Karpas-422 (cell line): ENCODE measurements at regions not wholly inside any gene's neighbourhood (a gene's known extent, or its start where the extent isn't known, plus 50 kb on each side); places are given as distances from the start of the nearest gene placed in this dataset.

Experiments used
- DNase-seq: peaks from one replicate; pipeline ENCODE4 v3.0.0-alpha.2; 2015
- H2AFZ ChIP-seq: fragments of 200-600 bp; sonication (generic); 2 replicates; pipeline ENCODE4 v1.6.1; 2014; ENCODE audit warnings: antibody characterized with exemption, low read length, mixed read lengths
- H3K27ac ChIP-seq: fragments of 200-600 bp; sonication (generic); 2 replicates; pipeline ENCODE4 v1.5.1; 2014; ENCODE audit warnings: mild to moderate bottlenecking, low read length, moderate library complexity
- H3K27me3 ChIP-seq: fragments of 200-600 bp; sonication (generic); 2 replicates; pipeline ENCODE4 v1.6.1; 2014; ENCODE audit warnings: low read length, mixed read lengths
- H3K36me3 ChIP-seq: fragments of 200-600 bp; sonication (generic); 2 replicates; pipeline ENCODE4 v1.6.1; 2014; ENCODE audit warnings: low read length, mixed read lengths; ENCODE audit not compliant: insufficient read depth
- H3K4me1 ChIP-seq: fragments of 200-600 bp; sonication (generic); 2 replicates; pipeline ENCODE4 v1.6.1; 2014; ENCODE audit warnings: mild to moderate bottlenecking, low read length, mixed read lengths
- H3K4me2 ChIP-seq: fragments of 200-600 bp; sonication (generic); 2 replicates; pipeline ENCODE4 v1.6.1; 2014; ENCODE audit warnings: low read length, low read depth, mild to moderate bottlenecking; ENCODE audit not compliant: poor library complexity, severe bottlenecking
- H3K4me3 ChIP-seq: fragments of 200-600 bp; sonication (generic); 2 replicates; pipeline ENCODE4 v1.5.1; 2014; ENCODE audit warnings: mild to moderate bottlenecking, antibody characterized with exemption, low read length, mixed read lengths
- H3K79me2 ChIP-seq: fragments of 200-600 bp; sonication (generic); 2 replicates; pipeline ENCODE4 v1.6.1; 2014; ENCODE audit warnings: mild to moderate bottlenecking, low read length, mixed read lengths
- H3K9ac ChIP-seq: fragments of 200-600 bp; sonication (generic); 2 replicates; pipeline ENCODE4 v1.6.0; 2014; ENCODE audit warnings: low read length
- H3K9me2 ChIP-seq: fragments of 200-600 bp; sonication (generic), shearing (Covaris generic); replicated peaks from 2 replicates; pipeline ENCODE4 v1.6.0; 2014; ENCODE audit warnings: mild to moderate bottlenecking, low read length, moderate library complexity; ENCODE audit not compliant: insufficient read depth
- H3K9me3 ChIP-seq: fragments of 300-700, 200-600 bp; sonication (generic); 2 replicates; pipeline ENCODE4 v1.6.1; 2014; ENCODE audit warnings: low read length, mixed read lengths
- H4K20me1 ChIP-seq: fragments of 200-600 bp; sonication (generic); 2 replicates; pipeline ENCODE4 v1.6.1; 2014; ENCODE audit warnings: mild to moderate bottlenecking, antibody characterized with exemption, low read length, low read depth; ENCODE audit not compliant: insufficient read depth

- Histone ChIP-seq H3K9me2 (no peaks in the 10 kb centered on the region), H3K36me3 (no peaks in the 10 kb centered on the region), H3K4me3 (no peak overlapping the region), H3K4me2 (no peak overlapping the region), H3K9me3 (no peaks in the 10 kb centered on the region), H2AFZ (no peak overlapping the region), H3K79me2 (no peaks in the 10 kb centered on the region), H3K27me3 (no peaks in the 10 kb centered on the region), H3K27ac (no peak overlapping the region), H4K20me1 (no peaks in the 10 kb centered on the region), H3K9ac (no peak overlapping the region), H3K4me1 (no peaks in the 10 kb centered on the region; the same call in 1 of the 2 replicates)
- DNase-seq, result no peak
Measured at GRCh38 chr20:24747881-24748595, 201.0 kb upstream of the CST7 start.

- no peaks in the 10 kb centered on the region for H4K20me1 ChIP-seq
- no peak overlapping the region for H3K27ac ChIP-seq
- DNase-seq, result no peak
- no peaks in the 10 kb centered on the region for H3K36me3 ChIP-seq
- H3K9ac ChIP-seq, result no peak overlapping the region
- no peak overlapping the region for H3K4me3 ChIP-seq
- H3K4me1 ChIP-seq, result no peaks in the 10 kb centered on the region
- H2AFZ ChIP-seq, result no peak overlapping the region
- no peaks in the 10 kb centered on the region for H3K27me3 ChIP-seq
- no peaks in the 10 kb centered on the region for H3K79me2 ChIP-seq
- H3K9me3 ChIP-seq, result no peaks in the 10 kb centered on the region
- no peaks in the 10 kb centered on the region for H3K9me2 ChIP-seq
- no peak overlapping the region for H3K4me2 ChIP-seq
Measured at GRCh38 chr20:24751551-24751950, 197.5 kb upstream of the CST7 start.

- H4K20me1 ChIP-seq, result no peaks in the 10 kb centered on the region
- H3K79me2 ChIP-seq, result no peaks in the 10 kb centered on the region
- H3K36me3 ChIP-seq, result no peaks in the 10 kb centered on the region
- H3K9me2 ChIP-seq, result no peaks in the 10 kb centered on the region
- H3K9me3 ChIP-seq, result no peaks in the 10 kb centered on the region
- H3K4me1 ChIP-seq, result no peaks in the 10 kb centered on the region
- H3K9ac ChIP-seq, result no peak overlapping the region
- no peak for DNase-seq
- H2AFZ ChIP-seq, result no peak overlapping the region
- no peak overlapping the region for H3K4me3 ChIP-seq
- H3K27me3 ChIP-seq, result no peaks in the 10 kb centered on the region
- H3K27ac ChIP-seq, result no peak overlapping the region
- no peak overlapping the region for H3K4me2 ChIP-seq
Measured at GRCh38 chr20:24752612-24753011, 196.5 kb upstream of the CST7 start.

- Histone ChIP-seq H4K20me1 (no peaks in the 10 kb centered on the region), H2AFZ (no peak overlapping the region), H3K9me3 (no peaks in the 10 kb centered on the region), H3K27me3 (no peaks in the 10 kb centered on the region), H3K9me2 (no peaks in the 10 kb centered on the region), H3K4me1 (no peaks in the 10 kb centered on the region), H3K79me2 (no peaks in the 10 kb centered on the region), H3K4me3 (no peak overlapping the region), H3K4me2 (no peak overlapping the region), H3K36me3 (no peaks in the 10 kb centered on the region), H3K27ac (no peak overlapping the region), H3K9ac (no peak overlapping the region)
- no peak for DNase-seq
Measured at GRCh38 chr20:24753130-24753529, 195.9 kb upstream of the CST7 start.

- no peak overlapping the region for H3K9ac ChIP-seq
- no peaks in the 10 kb centered on the region for H4K20me1 ChIP-seq
- no peak overlapping the region for H3K4me3 ChIP-seq
- no peaks in the 10 kb centered on the region for H3K9me3 ChIP-seq
- no peaks in the 10 kb centered on the region for H3K36me3 ChIP-seq
- no peak overlapping the region for H3K27ac ChIP-seq
- H3K79me2 ChIP-seq, result no peaks in the 10 kb centered on the region
- H3K27me3 ChIP-seq, result no peaks in the 10 kb centered on the region
- no peak for DNase-seq
- H3K9me2 ChIP-seq, result no peaks in the 10 kb centered on the region
- H2AFZ ChIP-seq, result no peak overlapping the region
- no peaks in the 10 kb centered on the region for H3K4me1 ChIP-seq
- H3K4me2 ChIP-seq, result no peak overlapping the region
Measured at GRCh38 chr20:24754691-24755090, 194.4 kb upstream of the CST7 start.

- no peak overlapping the region for H2AFZ ChIP-seq
- H3K36me3 ChIP-seq, result no peaks in the 10 kb centered on the region
- no peaks in the 10 kb centered on the region for H4K20me1 ChIP-seq
- H3K79me2 ChIP-seq, result no peaks in the 10 kb centered on the region
- H3K27me3 ChIP-seq, result no peaks in the 10 kb centered on the region
- H3K4me1 ChIP-seq, result no peaks in the 10 kb centered on the region
- no peaks in the 10 kb centered on the region for H3K9me3 ChIP-seq
- no peak overlapping the region for H3K4me2 ChIP-seq
- no peak for DNase-seq
- no peak overlapping the region for H3K9ac ChIP-seq
- no peak overlapping the region for H3K27ac ChIP-seq
- no peaks in the 10 kb centered on the region for H3K9me2 ChIP-seq
- H3K4me3 ChIP-seq, result no peak overlapping the region
Measured at GRCh38 chr20:24755411-24755922, 193.6 kb upstream of the CST7 start.

- H2AFZ ChIP-seq, result no peak overlapping the region
- no peaks in the 10 kb centered on the region for H3K9me3 ChIP-seq
- H3K79me2 ChIP-seq, result no peaks in the 10 kb centered on the region
- no peaks in the 10 kb centered on the region for H4K20me1 ChIP-seq
- no peaks in the 10 kb centered on the region for H3K4me1 ChIP-seq
- H3K27ac ChIP-seq, result no peak overlapping the region
- no peaks in the 10 kb centered on the region for H3K36me3 ChIP-seq
- H3K27me3 ChIP-seq, result no peaks in the 10 kb centered on the region
- no peaks in the 10 kb centered on the region for H3K9me2 ChIP-seq
- no peak for DNase-seq
- H3K4me3 ChIP-seq, result no peak overlapping the region
- no peak overlapping the region for H3K4me2 ChIP-seq
- no peak overlapping the region for H3K9ac ChIP-seq
Measured at GRCh38 chr20:24756292-24757025, 192.6 kb upstream of the CST7 start.

- H2AFZ ChIP-seq, result no peak overlapping the region
- H3K9me3 ChIP-seq, result no peaks in the 10 kb centered on the region
- no peak overlapping the region for H3K4me3 ChIP-seq
- H3K27me3 ChIP-seq, result no peaks in the 10 kb centered on the region
- H4K20me1 ChIP-seq, result no peaks in the 10 kb centered on the region
- H3K36me3 ChIP-seq, result no peaks in the 10 kb centered on the region
- H3K9ac ChIP-seq, result no peak overlapping the region
- H3K4me2 ChIP-seq, result no peak overlapping the region
- no peak for DNase-seq
- H3K4me1 ChIP-seq, result no peaks in the 10 kb centered on the region
- H3K9me2 ChIP-seq, result no peaks in the 10 kb centered on the region
- H3K79me2 ChIP-seq, result no peaks in the 10 kb centered on the region
- no peak overlapping the region for H3K27ac ChIP-seq
Measured at GRCh38 chr20:24761220-24762065, 187.6 kb upstream of the CST7 start.
